22Rv1 (cell line): ENCODE measurements at regions not wholly inside any gene's neighbourhood (a gene's known extent, or its start where the extent isn't known, plus 50 kb on each side); places are given as distances from the start of the nearest gene placed in this dataset.

Experiments
- CTCF ChIP-seq: fragments of 450-650 bp; IDR thresholded peaks from 2 replicates; pipeline ENCODE4 v1.5.1; 2017; ENCODE audit warnings: mild to moderate bottlenecking
- ZFX ChIP-seq: fragments of 450-650 bp; IDR thresholded peaks from 2 replicates; pipeline ENCODE4 v1.6.1; 2017; ENCODE audit warnings: antibody characterized with exemption, borderline replicate concordance

DNA sequence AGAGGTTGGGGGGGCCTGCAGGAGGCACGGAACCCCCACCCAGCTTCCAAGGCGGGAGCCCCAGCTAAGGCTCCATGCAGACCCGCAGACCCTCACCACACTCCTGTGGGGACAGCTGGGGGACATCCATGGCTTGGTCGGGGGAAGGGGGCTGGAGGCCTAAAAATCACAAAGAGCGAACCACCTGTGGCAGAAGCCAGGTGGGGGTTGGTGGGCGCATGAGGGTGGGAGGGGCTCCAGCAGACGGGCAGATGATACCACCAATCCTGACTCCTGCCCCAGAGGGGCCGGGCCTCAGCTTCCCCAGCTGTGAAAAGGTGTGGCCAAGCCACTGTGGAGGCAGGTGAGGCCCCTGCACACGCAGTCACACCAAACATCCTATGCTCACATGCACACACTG is 111.6 kb downstream of the FAM53A start:
- no peak for TF ChIP-seq CTCF
- no peak for TF ChIP-seq ZFX
